ENCODE measurements at regions not wholly inside any gene's neighbourhood (a gene's known extent, or its start where the extent isn't known, plus 50 kb on each side); places are given as distances from the start of the nearest gene placed in this dataset.

- no peak overlapping the region for H3K4me3 ChIP-seq (ENCODE audit: low read depth, low read length)
These were observed 199.3 kb upstream of the GRID2 start for GRCh38 chr4:92104506-92104905.

- H3K4me3 ChIP-seq (ENCODE audit: low read depth, low read length) = no peak overlapping the region
These were observed 196.9 kb upstream of the GRID2 start for GRCh38 chr4:92106816-92107215.

GRCh38 chr4:92111493-92111892 lies 192.3 kb upstream of the GRID2 start:
- no peak overlapping the region for H3K4me3 ChIP-seq (ENCODE audit: low read depth, low read length)

DNA sequence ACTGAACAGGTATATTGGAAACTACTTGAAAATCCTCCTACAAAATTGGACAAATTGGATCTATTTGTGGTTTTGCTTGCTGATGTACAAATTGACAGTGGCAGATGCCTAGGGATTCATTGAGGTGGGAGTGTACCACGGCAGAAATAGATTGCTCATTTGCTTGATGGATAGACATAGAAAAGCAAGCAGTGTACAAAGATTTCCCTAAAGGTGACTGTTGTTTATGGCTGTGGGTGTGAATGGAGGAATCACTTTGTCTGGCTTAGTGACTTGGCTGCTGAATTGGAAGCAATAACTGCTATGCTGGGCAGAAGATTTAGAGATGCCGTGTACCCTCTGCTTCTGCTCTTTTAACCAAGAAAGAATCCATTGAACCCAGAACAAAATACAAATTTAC lies 191.0 kb upstream of the GRID2 start:
- no peak overlapping the region for H3K4me3 ChIP-seq (ENCODE audit: low read depth, low read length)

- H3K4me3 ChIP-seq (ENCODE audit: low read depth, low read length) = no peak overlapping the region
These were observed 182.8 kb upstream of the GRID2 start for GRCh38 chr4:92120810-92121498.

GRCh38 chr4:92122911-92123310 lies 180.9 kb upstream of the GRID2 start:
- no peak overlapping the region for H3K4me3 ChIP-seq (ENCODE audit: low read depth, low read length)

DNA sequence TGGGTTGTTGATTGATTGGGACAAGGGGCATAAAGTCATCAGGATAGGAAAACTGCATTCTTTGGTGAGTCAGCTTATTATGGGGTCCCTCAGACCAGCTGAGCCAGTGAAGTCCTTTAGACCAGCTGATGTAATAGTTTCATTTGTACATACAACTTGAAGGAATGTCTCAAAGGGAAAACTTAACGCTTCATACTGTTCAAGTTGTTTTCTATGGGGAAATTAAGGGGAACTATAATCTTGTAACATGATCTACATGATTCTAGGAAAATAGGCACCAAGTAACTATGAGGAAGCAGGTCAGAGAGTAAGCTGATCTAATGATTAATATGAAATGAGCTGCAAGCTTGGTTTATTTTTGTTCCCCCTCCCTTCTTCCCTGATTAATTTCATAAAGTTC lies 175.1 kb upstream of the GRID2 start:
- H3K4me3 ChIP-seq (ENCODE audit: low read depth, low read length) = no peak overlapping the region

DNA sequence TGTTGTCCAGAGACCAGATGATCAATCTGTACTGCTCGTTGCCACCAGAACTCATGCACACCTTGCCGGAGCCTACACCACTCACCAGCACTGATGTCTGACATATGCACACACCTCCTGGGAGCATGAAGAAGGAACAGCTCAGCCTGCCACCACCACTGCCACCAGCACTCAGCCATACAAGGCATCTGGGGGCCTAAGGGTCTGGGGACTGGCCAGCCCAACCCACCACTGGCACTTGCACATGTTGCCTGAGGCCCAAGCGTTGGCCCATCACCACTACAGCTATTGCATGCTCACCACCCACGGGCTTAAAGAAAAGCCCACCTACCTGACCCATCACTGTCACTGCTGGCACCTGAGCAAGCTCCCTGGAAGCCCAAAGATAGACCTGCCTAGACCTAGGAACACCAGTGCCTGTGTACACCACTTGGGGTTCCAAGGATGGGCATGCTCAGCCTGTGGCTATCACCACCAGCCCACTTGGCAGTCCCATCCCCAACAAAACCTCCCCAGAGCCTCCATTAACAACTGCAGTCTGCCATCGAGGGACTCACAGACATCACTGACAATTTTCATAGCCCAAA lies 174.3 kb upstream of the GRID2 start:
- no peak overlapping the region for H3K4me3 ChIP-seq (ENCODE audit: low read depth, low read length)

GRCh38 chr4:92136434-92136833 lies 167.3 kb upstream of the GRID2 start:
- no peak overlapping the region for H3K4me3 ChIP-seq (ENCODE audit: low read depth, low read length)

GRCh38 chr4:92163348-92163747 lies 140.4 kb upstream of the GRID2 start:
- no peak overlapping the region for H3K4me3 ChIP-seq (ENCODE audit: low read depth, low read length)

DNA sequence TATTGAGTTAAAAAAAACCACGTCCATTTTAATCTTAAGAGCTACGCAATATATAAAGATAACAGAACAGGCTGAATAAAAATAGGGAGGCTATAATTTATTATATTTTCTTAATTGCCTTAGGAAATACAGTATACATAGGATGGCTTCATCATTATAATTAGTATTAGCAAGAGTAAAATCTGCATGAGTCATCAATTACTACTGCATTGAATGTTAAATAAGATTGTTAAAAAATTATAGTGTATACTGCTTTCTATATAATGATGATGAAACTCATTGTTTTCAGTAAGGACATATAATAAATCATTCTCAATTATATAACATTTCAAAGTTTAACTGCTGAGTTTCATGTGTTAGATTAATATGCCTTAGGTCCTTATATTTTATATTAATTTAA lies 133.4 kb upstream of the GRID2 start:
- no peak overlapping the region for H3K4me3 ChIP-seq (ENCODE audit: low read depth, low read length)

- no peak overlapping the region for H3K4me3 ChIP-seq (ENCODE audit: low read depth, low read length)
These were observed 131.6 kb upstream of the GRID2 start for GRCh38 chr4:92172203-92172602.

DNA sequence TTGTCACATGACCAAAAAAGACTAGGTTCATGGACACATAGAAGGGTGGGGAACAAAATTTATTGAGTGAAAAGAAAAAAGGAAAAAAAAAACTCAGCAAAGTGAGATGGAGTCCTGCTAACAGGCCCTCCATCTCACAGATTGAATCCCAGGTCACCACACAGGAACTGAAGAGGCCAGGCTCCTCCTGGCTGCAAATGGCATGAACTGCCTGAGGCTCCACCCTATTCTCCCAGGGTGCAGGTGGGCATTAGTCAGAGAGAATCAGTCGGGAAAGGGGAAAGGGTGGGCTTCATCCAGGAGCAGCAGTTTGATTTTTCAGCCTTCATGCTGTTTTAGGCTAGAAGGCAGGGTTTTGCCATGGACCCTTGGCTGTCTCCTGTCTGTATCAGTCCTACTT lies 128.5 kb upstream of the GRID2 start:
- H3K4me3 ChIP-seq (ENCODE audit: low read depth, low read length) = no peak overlapping the region

- no peak overlapping the region for H3K4me3 ChIP-seq (ENCODE audit: low read depth, low read length)
These were observed 121.6 kb upstream of the GRID2 start for GRCh38 chr4:92182006-92182735.

GRCh38 chr4:92182736-92183407 lies 120.9 kb upstream of the GRID2 start:
- H3K4me3 ChIP-seq (ENCODE audit: low read depth, low read length) = no peak overlapping the region

DNA sequence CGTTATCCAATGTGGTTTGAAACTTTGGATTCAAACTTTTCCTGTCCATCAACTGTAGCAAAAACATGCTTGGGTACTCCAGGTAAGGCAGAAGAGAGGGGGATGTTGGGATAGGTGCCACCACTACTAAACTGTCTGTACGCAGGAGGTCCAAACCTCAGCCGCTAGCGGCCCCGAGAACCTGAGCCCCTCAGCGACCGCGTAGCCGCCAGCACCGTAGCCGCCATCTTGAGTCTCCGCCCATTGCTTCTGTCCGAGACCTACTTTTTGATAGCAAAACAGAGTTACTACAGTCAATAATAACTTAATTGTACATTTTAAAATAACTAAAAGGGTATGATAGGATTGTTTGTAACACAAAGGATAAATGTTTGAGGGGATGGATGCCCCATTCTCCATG lies 119.9 kb upstream of the GRID2 start:
- H3K4me3 ChIP-seq (ENCODE audit: low read depth, low read length) = no peak overlapping the region

DNA sequence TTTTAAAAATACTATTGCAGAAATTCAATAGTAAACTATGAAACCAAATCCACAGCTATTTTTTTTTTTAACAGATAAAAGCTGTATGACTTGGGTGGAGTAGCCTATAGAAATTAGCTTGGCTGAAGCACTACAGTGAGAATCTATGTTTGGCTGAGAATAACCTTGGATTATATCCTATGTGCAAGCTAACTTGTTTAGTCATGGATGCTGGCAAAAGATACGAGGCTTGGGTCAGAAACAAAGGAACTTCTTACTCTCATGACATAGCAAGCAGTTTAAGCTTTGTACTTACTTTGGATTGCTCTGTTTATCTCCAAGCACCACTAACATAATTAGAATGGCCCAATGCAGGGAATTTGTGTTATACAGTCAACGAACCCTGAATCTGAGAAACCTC lies 119.2 kb upstream of the GRID2 start:
- H3K4me3 ChIP-seq (ENCODE audit: low read depth, low read length) = no peak overlapping the region

DNA sequence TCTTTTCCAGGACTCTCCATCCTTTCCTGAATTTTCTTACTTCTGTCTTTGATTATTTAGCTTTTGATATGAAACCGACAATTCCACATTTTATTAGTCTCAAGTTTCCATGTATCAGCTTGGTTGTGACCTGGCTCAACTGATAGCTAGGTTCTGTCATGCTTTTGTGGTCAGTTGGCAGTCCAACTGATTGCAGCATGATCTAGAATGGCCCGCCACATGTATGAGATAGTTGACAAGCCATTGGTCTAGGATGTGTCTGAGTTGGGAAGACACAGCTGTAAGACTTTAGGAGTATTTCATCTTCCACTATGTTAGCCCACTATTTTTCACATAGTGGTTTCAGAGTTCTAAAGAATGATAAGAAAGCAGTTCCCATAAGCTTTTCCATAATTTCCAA lies 117.5 kb upstream of the GRID2 start:
- H3K4me3 ChIP-seq (ENCODE audit: low read depth, low read length) = no peak overlapping the region

DNA sequence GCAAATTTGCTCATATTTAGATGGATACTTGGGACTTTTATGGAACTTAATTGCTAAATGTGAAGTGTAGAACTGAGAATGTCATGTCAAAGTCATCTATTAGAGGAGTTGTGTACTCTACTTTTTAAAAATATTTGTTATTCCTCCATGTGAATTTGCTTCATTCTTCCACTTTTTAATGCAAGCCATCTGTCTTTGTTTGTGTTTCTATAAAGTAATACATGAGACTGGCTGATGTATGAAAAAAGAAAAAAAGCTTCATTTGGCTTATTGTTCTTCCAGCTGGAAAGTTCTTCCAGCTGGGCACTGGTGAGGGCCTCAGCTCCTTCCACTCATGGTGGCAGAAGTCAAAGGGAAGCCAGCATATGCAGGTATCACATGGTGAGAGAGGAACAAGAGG lies 114.6 kb upstream of the GRID2 start:
- H3K4me3 ChIP-seq (ENCODE audit: low read depth, low read length) = no peak overlapping the region

DNA sequence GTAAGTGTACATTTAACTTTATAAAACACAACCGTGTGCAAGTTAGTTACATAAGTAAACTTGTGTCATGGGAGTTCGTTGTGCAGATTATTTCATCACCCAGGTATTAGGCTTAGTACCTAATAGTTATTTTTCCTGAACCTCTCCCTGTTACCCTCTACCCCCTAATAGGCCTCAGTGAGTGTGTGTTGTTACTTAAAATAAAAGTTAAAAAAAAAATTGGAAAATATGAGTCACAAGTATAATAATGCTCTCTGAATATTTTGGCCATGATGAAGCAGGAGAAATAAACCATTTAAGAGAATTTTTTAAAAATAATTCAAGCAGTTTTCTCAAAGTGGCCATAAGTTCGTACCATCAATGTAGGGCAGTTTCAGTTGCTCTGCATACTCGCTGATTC lies 105.1 kb upstream of the GRID2 start:
- no peak overlapping the region for H3K4me3 ChIP-seq (ENCODE audit: low read depth, low read length)

GRCh38 chr4:92199135-92199534 lies 104.6 kb upstream of the GRID2 start:
- H3K4me3 ChIP-seq (ENCODE audit: low read depth, low read length) = no peak overlapping the region

GRCh38 chr4:92210906-92211305 lies 92.9 kb upstream of the GRID2 start:
- H3K4me3 ChIP-seq (ENCODE audit: low read depth, low read length) = no peak overlapping the region

Measured in iPS-11a (cell line).